ENCODE measurements at regions not wholly inside any gene's neighbourhood (a gene's known extent, or its start where the extent isn't known, plus 50 kb on each side); places are given as distances from the start of the nearest gene placed in this dataset.
"Not testable (repeated sequence)": the region's sequence is repeated elsewhere in the genome, so short reads cannot be mapped to it uniquely, and the experiment has no call there.

DNA sequence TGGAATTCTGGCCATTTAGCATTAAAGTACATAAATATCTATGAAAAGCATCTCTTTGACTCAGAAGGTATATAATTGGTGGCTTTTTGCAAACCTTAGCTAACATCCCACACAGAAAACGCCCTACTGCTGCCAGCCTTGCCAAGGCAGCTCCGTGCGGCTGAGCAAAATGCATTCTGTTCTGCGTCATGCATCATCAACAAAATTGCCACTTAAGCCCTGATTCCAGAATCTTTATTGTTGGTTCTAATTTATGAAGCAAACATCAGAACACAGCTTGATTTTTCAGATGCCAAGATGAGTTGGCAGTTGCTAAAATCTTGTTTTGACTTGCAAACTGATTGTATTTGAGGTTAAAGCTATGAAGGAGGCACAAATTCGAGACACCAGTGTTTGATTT, 314.9 kb upstream of the DEPDC1 start:
- Histone ChIP-seq H3K27ac (no peak overlapping the region), H3K4me3 (no peak overlapping the region)
- TF ChIP-seq, protein P1, sequence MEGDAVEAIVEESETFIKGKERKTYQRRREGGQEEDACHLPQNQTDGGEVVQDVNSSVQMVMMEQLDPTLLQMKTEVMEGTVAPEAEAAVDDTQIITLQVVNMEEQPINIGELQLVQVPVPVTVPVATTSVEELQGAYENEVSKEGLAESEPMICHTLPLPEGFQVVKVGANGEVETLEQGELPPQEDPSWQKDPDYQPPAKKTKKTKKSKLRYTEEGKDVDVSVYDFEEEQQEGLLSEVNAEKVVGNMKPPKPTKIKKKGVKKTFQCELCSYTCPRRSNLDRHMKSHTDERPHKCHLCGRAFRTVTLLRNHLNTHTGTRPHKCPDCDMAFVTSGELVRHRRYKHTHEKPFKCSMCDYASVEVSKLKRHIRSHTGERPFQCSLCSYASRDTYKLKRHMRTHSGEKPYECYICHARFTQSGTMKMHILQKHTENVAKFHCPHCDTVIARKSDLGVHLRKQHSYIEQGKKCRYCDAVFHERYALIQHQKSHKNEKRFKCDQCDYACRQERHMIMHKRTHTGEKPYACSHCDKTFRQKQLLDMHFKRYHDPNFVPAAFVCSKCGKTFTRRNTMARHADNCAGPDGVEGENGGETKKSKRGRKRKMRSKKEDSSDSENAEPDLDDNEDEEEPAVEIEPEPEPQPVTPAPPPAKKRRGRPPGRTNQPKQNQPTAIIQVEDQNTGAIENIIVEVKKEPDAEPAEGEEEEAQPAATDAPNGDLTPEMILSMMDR (IDR thresholded peaks at IDR 0.05) = no peak
- no peak for DNase-seq (ENCODE audit: low spot score)

DNA sequence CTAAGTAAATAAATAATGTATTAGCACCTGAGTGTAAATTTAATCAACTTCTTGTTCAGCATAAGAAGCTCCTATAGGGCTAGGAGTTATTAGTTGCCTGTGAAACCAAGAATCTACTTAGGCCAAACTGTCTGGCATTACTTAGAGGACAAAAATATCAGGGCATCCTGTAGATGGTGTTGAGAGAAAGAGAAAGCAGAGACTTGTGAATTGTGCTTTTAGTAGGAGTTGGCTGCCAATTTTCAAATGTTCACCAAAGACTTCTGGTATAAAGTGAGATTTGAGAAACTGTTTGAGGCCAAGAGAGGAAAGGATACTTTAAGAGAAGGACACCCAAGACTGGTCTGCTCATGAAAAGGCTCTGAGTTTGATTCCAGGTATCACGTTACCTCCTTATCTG, 315.5 kb upstream of the DEPDC1 start:
- no peak for DNase-seq (ENCODE audit: low spot score)
- H3K27ac ChIP-seq = no peak overlapping the region

DNA sequence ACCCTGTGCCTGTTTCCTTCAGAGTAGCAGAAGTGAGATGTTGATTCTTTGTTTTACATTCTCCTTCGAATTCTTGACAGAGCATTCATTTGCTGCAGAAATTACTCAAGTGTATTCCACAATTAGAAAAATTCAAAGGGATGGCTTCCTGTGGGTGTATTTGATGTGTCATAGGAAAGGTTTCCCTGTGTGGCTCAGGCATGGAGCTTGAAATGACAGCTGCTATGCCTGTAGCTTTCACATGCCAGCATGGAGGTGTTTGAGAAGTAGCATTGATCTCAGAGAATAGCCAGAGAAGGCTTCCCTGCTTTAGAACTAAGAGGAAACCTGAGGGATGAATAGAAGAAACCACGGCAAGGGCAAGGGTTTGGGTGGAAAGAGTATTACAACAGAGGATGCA, 317.2 kb upstream of the DEPDC1 start:
- Histone ChIP-seq H3K27ac (no peak overlapping the region), H3K4me3 (no peak overlapping the region)
- TF ChIP-seq, protein P1 (IDR thresholded peaks at IDR 0.05) = no peak
- DNase-seq (ENCODE audit: low spot score) = no peak

More for the DNA sequence above, 315.5 kb upstream of the DEPDC1 start:
- TF ChIP-seq, protein P1 (IDR thresholded peaks at IDR 0.05) = no peak
- no peak overlapping the region for H3K4me3 ChIP-seq

DNA sequence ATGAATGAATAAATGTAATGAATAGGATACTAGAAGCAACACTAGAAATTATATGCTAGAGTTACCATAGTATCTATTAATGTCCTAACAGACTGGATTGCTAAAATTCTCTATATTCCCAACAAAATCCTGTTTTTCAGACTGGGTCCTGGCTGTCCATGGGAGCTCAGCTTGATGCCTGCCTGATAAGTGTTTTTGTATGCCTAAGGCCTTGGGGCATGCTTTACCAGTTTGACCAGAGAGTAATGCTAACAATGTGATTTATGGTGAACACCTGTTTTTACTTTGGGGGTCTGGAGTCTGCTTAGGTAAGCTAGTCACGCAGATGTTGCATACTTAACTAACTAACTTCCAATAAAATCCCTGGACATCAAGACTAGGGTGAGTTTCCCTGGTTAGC, 318.8 kb upstream of the DEPDC1 start:
- TF ChIP-seq, protein P1 (IDR thresholded peaks at IDR 0.05) = no peak
- Histone ChIP-seq H3K4me3 (no peak overlapping the region), H3K27ac (no peak overlapping the region)
- DNase-seq (ENCODE audit: low spot score) = no peak

DNA sequence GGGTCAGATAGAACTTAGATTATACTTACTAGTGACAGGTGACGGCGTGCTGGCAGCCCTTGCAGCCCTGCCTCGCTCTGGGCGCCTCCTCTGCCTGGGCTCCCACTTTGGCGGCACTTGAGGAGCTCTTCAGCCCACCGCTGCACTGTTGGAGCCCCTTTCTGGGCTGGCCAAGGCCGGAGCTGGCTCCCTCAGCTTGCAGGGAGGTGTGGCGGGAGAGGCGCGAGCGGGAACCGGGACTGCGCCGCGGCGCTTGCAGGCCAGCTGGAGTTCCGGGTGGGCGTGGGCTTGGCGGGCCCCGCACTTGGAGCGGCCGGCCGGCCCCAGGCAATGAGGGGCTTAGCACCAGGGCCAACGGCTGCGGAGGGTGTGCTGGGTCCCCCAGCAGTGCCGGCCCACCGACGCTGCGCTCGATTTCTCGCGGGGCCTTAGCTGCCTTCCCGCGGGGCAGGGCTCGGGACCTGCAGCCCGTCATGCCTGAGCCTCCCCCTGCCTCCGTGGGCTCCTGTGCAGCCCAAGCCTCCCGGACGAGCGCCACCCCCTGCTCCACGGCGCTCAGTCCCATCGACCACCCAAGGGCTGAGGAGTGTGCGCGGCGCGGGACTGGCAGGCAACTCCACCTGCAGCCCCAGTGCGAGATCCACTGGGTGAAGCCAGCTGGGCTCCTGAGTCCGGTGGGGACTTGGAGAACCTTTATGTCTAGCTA, 320.8 kb upstream of the DEPDC1 start:
- not testable (repeated sequence) for DNase-seq (ENCODE audit: low spot score); H3K4me3 ChIP-seq; H3K27ac ChIP-seq

DNA sequence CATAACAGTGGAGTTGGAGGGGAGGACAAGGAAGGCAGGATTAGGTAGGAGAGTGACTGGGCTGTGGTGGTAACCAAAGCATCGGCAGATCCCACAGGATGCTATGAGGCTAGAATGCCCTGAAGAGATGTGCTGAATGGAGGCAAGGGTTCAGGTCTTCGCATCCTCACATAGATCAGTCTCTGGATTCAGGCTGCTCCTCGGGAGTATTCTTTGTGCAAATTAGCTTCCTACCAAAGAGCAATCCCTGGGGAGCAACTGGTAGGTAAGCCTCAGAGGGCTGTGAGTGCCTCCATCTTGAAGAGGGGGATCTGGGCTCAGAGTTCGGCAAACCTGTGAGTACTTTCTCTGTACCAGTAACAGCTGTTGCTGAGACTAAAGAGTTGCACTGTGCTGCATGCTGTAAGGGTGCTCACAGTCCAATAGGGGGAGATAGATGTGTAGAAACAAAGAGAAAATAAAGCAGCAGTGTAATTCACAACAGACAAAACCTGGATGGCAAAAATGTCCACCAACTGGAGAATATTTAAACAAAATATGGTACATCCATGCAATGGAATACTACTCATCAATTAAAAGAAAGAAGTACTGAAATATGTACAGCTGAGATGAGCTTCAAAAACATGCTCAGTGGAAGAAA, 322.4 kb upstream of the DEPDC1 start:
- no peak overlapping the region for H3K4me3 ChIP-seq
- no peak for DNase-seq (ENCODE audit: low spot score)
- H3K27ac ChIP-seq = no peak overlapping the region
- TF ChIP-seq, protein P1 (IDR thresholded peaks at IDR 0.05) = no peak

DNA sequence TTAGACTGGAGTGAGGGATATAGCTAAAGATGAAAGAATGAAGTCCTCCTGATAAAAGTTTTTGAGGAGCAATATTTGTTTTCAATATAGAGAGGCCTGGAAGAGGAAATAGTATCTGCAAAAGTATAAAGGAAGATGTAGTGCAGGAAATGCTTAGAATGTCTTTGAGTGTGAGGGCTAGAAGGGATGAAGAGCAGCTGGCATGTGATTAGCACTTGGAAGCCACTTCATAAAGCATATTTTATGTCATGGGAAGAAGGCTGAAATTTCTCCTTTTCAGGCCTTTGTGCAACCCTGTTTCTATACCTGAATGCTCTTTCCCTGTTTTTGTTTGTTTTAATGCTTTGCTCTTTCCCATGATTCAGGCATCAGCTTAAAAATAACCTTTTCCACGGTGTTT, 323.3 kb upstream of the DEPDC1 start:
- no peak overlapping the region for H3K4me3 ChIP-seq
- H3K27ac ChIP-seq = no peak overlapping the region
- TF ChIP-seq, protein P1 (IDR thresholded peaks at IDR 0.05) = no peak
- DNase-seq (ENCODE audit: low spot score) = no peak
